GM23338 (cell line): ENCODE measurements at regions not wholly inside any gene's neighbourhood (a gene's known extent, or its start where the extent isn't known, plus 50 kb on each side); places are given as distances from the start of the nearest gene placed in this dataset.

ENCODE experiments used
- ATAC-seq: fragments of 200-7000 bp; cut with Tn5 transposase; 3 replicates; pipeline ENCODE4 v1.9.1; 2020
- DNase-seq: peaks from one replicate; pipeline ENCODE4 v3.0.0-alpha.2; 2015; ENCODE audit warnings: low spot score
- H2AFZ ChIP-seq: fragments of 200-600 bp; sonication (generic); 2 replicates; pipeline ENCODE4 v1.8.0; 2016; ENCODE audit warnings: antibody characterized with exemption, mild to moderate bottlenecking, moderate library complexity
- H3F3A ChIP-seq: fragments of 200-600 bp; sonication (generic); replicated peaks from 2 replicates; pipeline ENCODE4 v1.8.0; 2017; ENCODE audit warnings: antibody characterized with exemption, mixed run types, low read depth
- H3K27ac ChIP-seq: fragments of 200-600 bp; sonication (generic); 2 replicates; pipeline ENCODE4 v1.6.1; 2016; ENCODE audit warnings: low read depth
- H3K27me3 ChIP-seq: fragments of 200-600 bp; sonication (generic); 2 replicates; pipeline ENCODE4 v1.8.0; 2016; ENCODE audit warnings: mild to moderate bottlenecking, mixed run types, moderate library complexity; ENCODE audit not compliant: insufficient read depth
- H3K36me3 ChIP-seq: fragments of 200-600 bp; sonication (generic); 2 replicates; pipeline ENCODE4 v1.8.0; 2016; ENCODE audit warnings: mild to moderate bottlenecking; ENCODE audit not compliant: insufficient read depth
- H3K4me1 ChIP-seq: fragments of 200-600 bp; sonication (generic); 2 replicates; pipeline ENCODE4 v1.8.0; 2016; ENCODE audit warnings: mild to moderate bottlenecking, moderate library complexity; ENCODE audit not compliant: insufficient read depth
- H3K4me2 ChIP-seq: fragments of 200-600 bp; sonication (generic); 2 replicates; pipeline ENCODE4 v1.7.1; 2017; ENCODE audit warnings: mixed run types
- H3K4me3 ChIP-seq: fragments of 200-600 bp; sonication (generic); 2 replicates; pipeline ENCODE4 v1.6.1; 2016; ENCODE audit warnings: mixed run types
- H3K79me2 ChIP-seq: fragments of 200-600 bp; sonication (generic); replicated peaks from 2 replicates; pipeline ENCODE4 v1.8.0; 2017; ENCODE audit warnings: mild to moderate bottlenecking; ENCODE audit not compliant: insufficient read depth
- H3K9me2 ChIP-seq: fragments of 200-600 bp; sonication (generic); 2 replicates; pipeline ENCODE4 v1.8.0; 2017; ENCODE audit not compliant: insufficient read depth
- H4K20me1 ChIP-seq: fragments of 200-600 bp; sonication (generic); replicated peaks from 2 replicates; pipeline ENCODE4 v1.8.0; 2017; ENCODE audit warnings: mild to moderate bottlenecking; ENCODE audit not compliant: insufficient read depth
- H3K27ac Mint-ChIP-seq: 2 replicates; pipeline ENCODE4 v1.8.0; 2020; ENCODE audit warnings: inconsistent platforms, mild to moderate bottlenecking, moderate library complexity, mixed read lengths
- H3K27me3 Mint-ChIP-seq: 3 replicates; pipeline ENCODE4 v1.8.0; 2022; ENCODE audit warnings: low read depth, mild to moderate bottlenecking, moderate library complexity, mixed read lengths, inconsistent platforms; ENCODE audit not compliant: insufficient read depth, poor library complexity
- H3K36me3 Mint-ChIP-seq: 3 replicates; pipeline ENCODE4 v1.8.0; 2021; ENCODE audit warnings: low read depth, mild to moderate bottlenecking, inconsistent platforms, moderate library complexity, mixed read lengths
- H3K4me1 Mint-ChIP-seq: 3 replicates; pipeline ENCODE4 v1.8.0; 2020; ENCODE audit warnings: mild to moderate bottlenecking, inconsistent platforms, mixed read lengths
- H3K4me3 Mint-ChIP-seq: 3 replicates; pipeline ENCODE4 v1.8.0; 2021; ENCODE audit warnings: moderate library complexity, mild to moderate bottlenecking, inconsistent platforms, mixed read lengths
- H3K9me3 Mint-ChIP-seq: 3 replicates; pipeline ENCODE4 v1.8.0; 2020; ENCODE audit warnings: moderate library complexity, mild to moderate bottlenecking, inconsistent platforms, mixed read lengths
- CREB1 ChIP-seq: fragments of 250-450 bp; sonication (Bioruptor Pico); IDR thresholded peaks from 2 replicates; pipeline ENCODE4 v1.5.0; 2020; ENCODE audit warnings: low read depth, mild to moderate bottlenecking, moderate library complexity
- EZH2 ChIP-seq: fragments of 200-600 bp; sonication (generic); IDR thresholded peaks from one replicate; pipeline ENCODE4 v1.8.0; 2017; ENCODE audit warnings: antibody characterized with exemption, mild to moderate bottlenecking, low read depth; ENCODE audit not compliant: unreplicated experiment
- EZH2phosphoT487 ChIP-seq: fragments of 200-600 bp; sonication (generic); IDR thresholded peaks from one replicate; pipeline ENCODE4 v1.8.1; 2018; ENCODE audit warnings: antibody characterized with exemption; ENCODE audit not compliant: unreplicated experiment
- JUNB ChIP-seq: IDR thresholded peaks from one replicate; pipeline ENCODE4 v1.6.1; 2016; ENCODE audit warnings: antibody characterized with exemption; ENCODE audit not compliant: unreplicated experiment
- NANOG ChIP-seq: IDR thresholded peaks from 2 replicates; pipeline ENCODE4 v1.6.1; 2016; ENCODE audit warnings: antibody characterized with exemption, borderline replicate concordance
- POLR2AphosphoS5 ChIP-seq: IDR thresholded peaks from 2 replicates; pipeline ENCODE4 v1.6.1; 2016; ENCODE audit warnings: antibody characterized with exemption, low read depth
- STAT1 ChIP-seq: IDR thresholded peaks from one replicate; pipeline ENCODE4 v1.6.1; 2016; ENCODE audit warnings: antibody characterized with exemption; ENCODE audit not compliant: unreplicated experiment
- ZNF114 ChIP-seq: fragments of 250-450 bp; sonication (Bioruptor Pico); IDR thresholded peaks from 2 replicates; pipeline ENCODE4 v1.5.0; 2020; ENCODE audit warnings: mild to moderate bottlenecking, moderate library complexity
- ZNF331 ChIP-seq: fragments of 250-450 bp; sonication (Bioruptor Pico); IDR thresholded peaks from 2 replicates; pipeline ENCODE4 v1.5.0; 2020; ENCODE audit warnings: low read depth, mild to moderate bottlenecking, moderate library complexity
- TF ChIP-seq, protein P1 (sequence below): IDR thresholded peaks from one replicate; pipeline ENCODE4 v1.6.1; 2018; ENCODE audit warnings: antibody characterized with exemption; ENCODE audit not compliant: unreplicated experiment
- TF ChIP-seq, protein P2 (sequence below): fragments of 250-450 bp; sonication (Bioruptor Pico); IDR thresholded peaks from 2 replicates; pipeline ENCODE4 v1.5.0; 2020; ENCODE audit warnings: mild to moderate bottlenecking, moderate library complexity
- TF ChIP-seq, protein P3 (sequence below), 2 experiments: fragments of 200-600 bp in 1 of 2; sonication (generic) in 1 of 2; conservative IDR thresholded peaks; 2 replicates each; pipeline versions ENCODE4 v1.5.1 to v1.6.1; 2016 to 2017; ENCODE audit warnings: antibody characterized with exemption in 2 of 2, low read depth in 2 of 2, mild to moderate bottlenecking in 2 of 2, moderate library complexity in 1 of 2
- TF ChIP-seq, protein P4 (sequence below): IDR thresholded peaks from 2 replicates; pipeline ENCODE4 v1.6.1; 2016; ENCODE audit warnings: antibody characterized with exemption

DNA sequence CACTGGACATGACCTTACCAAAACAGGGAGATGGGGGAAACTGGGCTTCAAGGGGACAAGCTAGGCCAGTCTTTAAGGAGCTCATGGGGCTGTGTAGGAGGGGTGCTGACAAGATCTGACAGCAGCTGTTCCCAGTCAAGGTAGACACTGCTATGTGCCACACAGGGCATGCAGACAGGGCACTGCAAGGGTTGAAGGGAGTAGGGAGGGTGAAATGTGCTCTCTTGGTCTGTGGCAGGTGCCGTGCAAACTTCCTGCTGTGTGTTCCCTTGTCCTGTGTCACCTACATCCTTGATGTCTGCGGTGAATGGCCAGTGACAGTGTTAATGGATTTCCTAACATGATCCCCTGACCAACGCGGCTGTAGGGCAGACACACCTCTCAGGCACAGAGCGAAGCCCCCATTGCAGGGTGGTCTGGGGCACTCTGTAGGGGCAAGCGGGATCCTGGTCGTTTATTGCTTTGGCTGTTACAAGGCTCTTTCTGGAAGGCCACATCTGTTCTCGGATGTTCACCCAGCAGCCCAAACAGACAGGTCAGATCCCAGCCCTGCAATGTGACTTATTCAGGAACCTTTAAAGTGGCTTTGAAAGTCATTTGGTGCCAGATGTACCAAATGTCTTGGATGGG is 199.5 kb upstream of the ZNF536 start:
- Histone ChIP-seq H3K4me2 (no peak overlapping the region), H3K4me1 (peaks cover 5% of the 10 kb centered on the region; the same call in 1 of the 2 replicates), H3K27ac (no peak overlapping the region), H3F3A (no peaks in the 10 kb centered on the region), H3K79me2 (no peaks in the 10 kb centered on the region), H3K9me2 (peaks cover 2% of the 10 kb centered on the region; the same call in 1 of the 2 replicates), H3K36me3 (no peaks in the 10 kb centered on the region), H4K20me1 (no peaks in the 10 kb centered on the region), H2AFZ (no peak overlapping the region), H3K27me3 (no peaks in the 10 kb centered on the region), H3K4me3 (no peak overlapping the region)
- Mint-ChIP-seq H3K9me3 (peaks cover 4% of the 10 kb centered on the region; the same call in 1 of the 3 replicates), H3K4me3 (no peak overlapping the region), H3K27ac (no peak overlapping the region), H3K27me3 (peaks cover 10% of the 10 kb centered on the region), H3K36me3 (peaks cover 4% of the 10 kb centered on the region; the same call in 1 of the 3 replicates), H3K4me1 (peaks cover 3% of the 10 kb centered on the region; the same call in 1 of the 3 replicates)
- DNase-seq (no peak), ATAC-seq (no peak)
- TF ChIP-seq, protein P1, sequence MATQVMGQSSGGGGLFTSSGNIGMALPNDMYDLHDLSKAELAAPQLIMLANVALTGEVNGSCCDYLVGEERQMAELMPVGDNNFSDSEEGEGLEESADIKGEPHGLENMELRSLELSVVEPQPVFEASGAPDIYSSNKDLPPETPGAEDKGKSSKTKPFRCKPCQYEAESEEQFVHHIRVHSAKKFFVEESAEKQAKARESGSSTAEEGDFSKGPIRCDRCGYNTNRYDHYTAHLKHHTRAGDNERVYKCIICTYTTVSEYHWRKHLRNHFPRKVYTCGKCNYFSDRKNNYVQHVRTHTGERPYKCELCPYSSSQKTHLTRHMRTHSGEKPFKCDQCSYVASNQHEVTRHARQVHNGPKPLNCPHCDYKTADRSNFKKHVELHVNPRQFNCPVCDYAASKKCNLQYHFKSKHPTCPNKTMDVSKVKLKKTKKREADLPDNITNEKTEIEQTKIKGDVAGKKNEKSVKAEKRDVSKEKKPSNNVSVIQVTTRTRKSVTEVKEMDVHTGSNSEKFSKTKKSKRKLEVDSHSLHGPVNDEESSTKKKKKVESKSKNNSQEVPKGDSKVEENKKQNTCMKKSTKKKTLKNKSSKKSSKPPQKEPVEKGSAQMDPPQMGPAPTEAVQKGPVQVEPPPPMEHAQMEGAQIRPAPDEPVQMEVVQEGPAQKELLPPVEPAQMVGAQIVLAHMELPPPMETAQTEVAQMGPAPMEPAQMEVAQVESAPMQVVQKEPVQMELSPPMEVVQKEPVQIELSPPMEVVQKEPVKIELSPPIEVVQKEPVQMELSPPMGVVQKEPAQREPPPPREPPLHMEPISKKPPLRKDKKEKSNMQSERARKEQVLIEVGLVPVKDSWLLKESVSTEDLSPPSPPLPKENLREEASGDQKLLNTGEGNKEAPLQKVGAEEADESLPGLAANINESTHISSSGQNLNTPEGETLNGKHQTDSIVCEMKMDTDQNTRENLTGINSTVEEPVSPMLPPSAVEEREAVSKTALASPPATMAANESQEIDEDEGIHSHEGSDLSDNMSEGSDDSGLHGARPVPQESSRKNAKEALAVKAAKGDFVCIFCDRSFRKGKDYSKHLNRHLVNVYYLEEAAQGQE: no peak
- TF ChIP-seq JUNB: no peak
- TF ChIP-seq, protein P2, sequence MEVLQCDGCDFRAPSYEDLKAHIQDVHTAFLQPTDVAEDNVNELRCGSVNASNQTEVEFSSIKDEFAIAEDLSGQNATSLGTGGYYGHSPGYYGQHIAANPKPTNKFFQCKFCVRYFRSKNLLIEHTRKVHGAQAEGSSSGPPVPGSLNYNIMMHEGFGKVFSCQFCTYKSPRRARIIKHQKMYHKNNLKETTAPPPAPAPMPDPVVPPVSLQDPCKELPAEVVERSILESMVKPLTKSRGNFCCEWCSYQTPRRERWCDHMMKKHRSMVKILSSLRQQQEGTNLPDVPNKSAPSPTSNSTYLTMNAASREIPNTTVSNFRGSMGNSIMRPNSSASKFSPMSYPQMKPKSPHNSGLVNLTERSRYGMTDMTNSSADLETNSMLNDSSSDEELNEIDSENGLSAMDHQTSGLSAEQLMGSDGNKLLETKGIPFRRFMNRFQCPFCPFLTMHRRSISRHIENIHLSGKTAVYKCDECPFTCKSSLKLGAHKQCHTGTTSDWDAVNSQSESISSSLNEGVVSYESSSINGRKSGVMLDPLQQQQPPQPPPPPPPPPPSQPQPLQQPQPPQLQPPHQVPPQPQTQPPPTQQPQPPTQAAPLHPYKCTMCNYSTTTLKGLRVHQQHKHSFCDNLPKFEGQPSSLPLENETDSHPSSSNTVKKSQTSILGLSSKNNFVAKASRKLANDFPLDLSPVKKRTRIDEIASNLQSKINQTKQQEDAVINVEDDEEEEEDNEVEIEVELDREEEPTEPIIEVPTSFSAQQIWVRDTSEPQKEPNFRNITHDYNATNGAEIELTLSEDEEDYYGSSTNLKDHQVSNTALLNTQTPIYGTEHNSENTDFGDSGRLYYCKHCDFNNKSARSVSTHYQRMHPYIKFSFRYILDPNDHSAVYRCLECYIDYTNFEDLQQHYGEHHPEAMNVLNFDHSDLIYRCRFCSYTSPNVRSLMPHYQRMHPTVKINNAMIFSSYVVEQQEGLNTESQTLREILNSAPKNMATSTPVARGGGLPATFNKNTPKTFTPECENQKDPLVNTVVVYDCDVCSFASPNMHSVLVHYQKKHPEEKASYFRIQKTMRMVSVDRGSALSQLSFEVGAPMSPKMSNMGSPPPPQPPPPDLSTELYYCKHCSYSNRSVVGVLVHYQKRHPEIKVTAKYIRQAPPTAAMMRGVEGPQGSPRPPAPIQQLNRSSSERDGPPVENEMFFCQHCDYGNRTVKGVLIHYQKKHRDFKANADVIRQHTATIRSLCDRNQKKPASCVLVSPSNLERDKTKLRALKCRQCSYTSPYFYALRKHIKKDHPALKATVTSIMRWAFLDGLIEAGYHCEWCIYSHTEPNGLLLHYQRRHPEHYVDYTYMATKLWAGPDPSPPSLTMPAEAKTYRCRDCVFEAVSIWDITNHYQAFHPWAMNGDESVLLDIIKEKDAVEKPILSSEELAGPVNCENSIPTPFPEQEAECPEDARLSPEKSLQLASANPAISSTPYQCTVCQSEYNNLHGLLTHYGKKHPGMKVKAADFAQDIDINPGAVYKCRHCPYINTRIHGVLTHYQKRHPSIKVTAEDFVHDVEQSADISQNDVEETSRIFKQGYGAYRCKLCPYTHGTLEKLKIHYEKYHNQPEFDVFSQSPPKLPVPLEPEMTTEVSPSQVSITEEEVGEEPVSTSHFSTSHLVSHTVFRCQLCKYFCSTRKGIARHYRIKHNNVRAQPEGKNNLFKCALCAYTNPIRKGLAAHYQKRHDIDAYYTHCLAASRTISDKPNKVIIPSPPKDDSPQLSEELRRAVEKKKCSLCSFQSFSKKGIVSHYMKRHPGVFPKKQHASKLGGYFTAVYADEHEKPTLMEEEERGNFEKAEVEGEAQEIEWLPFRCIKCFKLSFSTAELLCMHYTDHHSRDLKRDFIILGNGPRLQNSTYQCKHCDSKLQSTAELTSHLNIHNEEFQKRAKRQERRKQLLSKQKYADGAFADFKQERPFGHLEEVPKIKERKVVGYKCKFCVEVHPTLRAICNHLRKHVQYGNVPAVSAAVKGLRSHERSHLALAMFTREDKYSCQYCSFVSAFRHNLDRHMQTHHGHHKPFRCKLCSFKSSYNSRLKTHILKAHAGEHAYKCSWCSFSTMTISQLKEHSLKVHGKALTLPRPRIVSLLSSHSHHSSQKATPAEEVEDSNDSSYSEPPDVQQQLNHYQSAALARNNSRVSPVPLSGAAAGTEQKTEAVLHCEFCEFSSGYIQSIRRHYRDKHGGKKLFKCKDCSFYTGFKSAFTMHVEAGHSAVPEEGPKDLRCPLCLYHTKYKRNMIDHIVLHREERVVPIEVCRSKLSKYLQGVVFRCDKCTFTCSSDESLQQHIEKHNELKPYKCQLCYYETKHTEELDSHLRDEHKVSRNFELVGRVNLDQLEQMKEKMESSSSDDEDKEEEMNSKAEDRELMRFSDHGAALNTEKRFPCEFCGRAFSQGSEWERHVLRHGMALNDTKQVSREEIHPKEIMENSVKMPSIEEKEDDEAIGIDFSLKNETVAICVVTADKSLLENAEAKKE: no peak
- TF ChIP-seq STAT1: no peak
- no peak for TF ChIP-seq POLR2AphosphoS5
- TF ChIP-seq, protein P3, sequence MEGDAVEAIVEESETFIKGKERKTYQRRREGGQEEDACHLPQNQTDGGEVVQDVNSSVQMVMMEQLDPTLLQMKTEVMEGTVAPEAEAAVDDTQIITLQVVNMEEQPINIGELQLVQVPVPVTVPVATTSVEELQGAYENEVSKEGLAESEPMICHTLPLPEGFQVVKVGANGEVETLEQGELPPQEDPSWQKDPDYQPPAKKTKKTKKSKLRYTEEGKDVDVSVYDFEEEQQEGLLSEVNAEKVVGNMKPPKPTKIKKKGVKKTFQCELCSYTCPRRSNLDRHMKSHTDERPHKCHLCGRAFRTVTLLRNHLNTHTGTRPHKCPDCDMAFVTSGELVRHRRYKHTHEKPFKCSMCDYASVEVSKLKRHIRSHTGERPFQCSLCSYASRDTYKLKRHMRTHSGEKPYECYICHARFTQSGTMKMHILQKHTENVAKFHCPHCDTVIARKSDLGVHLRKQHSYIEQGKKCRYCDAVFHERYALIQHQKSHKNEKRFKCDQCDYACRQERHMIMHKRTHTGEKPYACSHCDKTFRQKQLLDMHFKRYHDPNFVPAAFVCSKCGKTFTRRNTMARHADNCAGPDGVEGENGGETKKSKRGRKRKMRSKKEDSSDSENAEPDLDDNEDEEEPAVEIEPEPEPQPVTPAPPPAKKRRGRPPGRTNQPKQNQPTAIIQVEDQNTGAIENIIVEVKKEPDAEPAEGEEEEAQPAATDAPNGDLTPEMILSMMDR (conservative IDR thresholded peaks at IDR 0.05; ENCODE audit: low read depth in 2 of 2): no peak
- no peak for TF ChIP-seq ZNF114 (CRISPR knock-in tag)
- TF ChIP-seq, protein P4, sequence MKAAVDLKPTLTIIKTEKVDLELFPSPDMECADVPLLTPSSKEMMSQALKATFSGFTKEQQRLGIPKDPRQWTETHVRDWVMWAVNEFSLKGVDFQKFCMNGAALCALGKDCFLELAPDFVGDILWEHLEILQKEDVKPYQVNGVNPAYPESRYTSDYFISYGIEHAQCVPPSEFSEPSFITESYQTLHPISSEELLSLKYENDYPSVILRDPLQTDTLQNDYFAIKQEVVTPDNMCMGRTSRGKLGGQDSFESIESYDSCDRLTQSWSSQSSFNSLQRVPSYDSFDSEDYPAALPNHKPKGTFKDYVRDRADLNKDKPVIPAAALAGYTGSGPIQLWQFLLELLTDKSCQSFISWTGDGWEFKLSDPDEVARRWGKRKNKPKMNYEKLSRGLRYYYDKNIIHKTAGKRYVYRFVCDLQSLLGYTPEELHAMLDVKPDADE: no peak
- TF ChIP-seq NANOG: no peak
- no peak for TF ChIP-seq CREB1 (CRISPR knock-in tag)
- TF ChIP-seq EZH2: no peak
- no peak for TF ChIP-seq ZNF331 (CRISPR knock-in tag)
- no peak for TF ChIP-seq EZH2phosphoT487
